ENCODE measurements at regions not wholly inside any gene's neighbourhood (a gene's known extent, or its start where the extent isn't known, plus 50 kb on each side); places are given as distances from the start of the nearest gene placed in this dataset.

DNA sequence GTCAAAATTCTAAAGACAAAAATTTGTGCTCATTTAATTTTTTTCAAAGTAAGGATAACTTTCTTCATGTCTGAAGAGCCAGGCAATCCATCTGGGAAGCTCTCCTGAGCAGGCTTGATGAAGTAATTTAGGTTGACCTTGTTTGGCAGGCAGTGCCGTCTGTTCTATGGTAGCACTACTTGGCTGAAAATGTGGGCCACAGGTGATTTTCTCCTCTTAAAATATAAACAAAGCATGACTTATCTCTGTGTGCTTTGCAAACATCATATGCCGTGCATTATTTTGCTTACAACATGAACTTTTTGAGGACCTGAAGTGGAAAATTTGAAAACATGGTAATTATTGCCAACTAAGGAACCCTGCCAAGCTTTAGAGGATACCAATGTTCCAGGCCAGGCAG lies 143.2 kb downstream of the RAP2B start:
- H4K12ac ChIP-seq (ENCODE audit: low read depth, low read length), result no peak overlapping the region
- WGBS (ENCODE audit: extremely low coverage, insufficient coverage, insufficient read length), result no CpG with 5 or more reads among the region's 2 CpGs
- H3K4me3 ChIP-seq (ENCODE audit: low read depth, low read length), result no peak overlapping the region
- H3K18ac ChIP-seq (ENCODE audit: low read length), result no peak overlapping the region
- H2BK120ac ChIP-seq (ENCODE audit: insufficient read depth, low read length, poor library complexity), result no peak overlapping the region
- H4K91ac ChIP-seq (ENCODE audit: low read depth, low read length), result no peak overlapping the region
- no peak overlapping the region for H3K9ac ChIP-seq (ENCODE audit: low read length)
- DNase-seq, result no peak
- no peaks in the 10 kb centered on the region for H3K36me3 ChIP-seq (ENCODE audit: control insufficient read depth in 1 of 2, insufficient read depth in 2 of 2, low read length in 2 of 2)
- no peak overlapping the region for H3K14ac ChIP-seq (ENCODE audit: low read length)
- H2AFZ ChIP-seq (ENCODE audit: insufficient read depth, low read length, poor library complexity), result no peak overlapping the region
- H3K4me1 ChIP-seq (ENCODE audit: control insufficient read depth in 1 of 2, insufficient read depth in 2 of 2, low read length in 2 of 2), result no peaks in the 10 kb centered on the region
- H3K79me2 ChIP-seq (ENCODE audit: control insufficient read depth, insufficient read depth, low read length, poor library complexity), result no peaks in the 10 kb centered on the region
- H3K23ac ChIP-seq (ENCODE audit: low read length), result no peak overlapping the region
- H3K4me2 ChIP-seq (ENCODE audit: low read length), result no peak overlapping the region
- H2BK5ac ChIP-seq (ENCODE audit: low read depth, low read length, poor library complexity), result no peak overlapping the region
- no peak overlapping the region for H2BK12ac ChIP-seq (ENCODE audit: low read length)
- H3K4ac ChIP-seq (ENCODE audit: low read depth, low read length), result no peak overlapping the region
- no peaks in the 10 kb centered on the region for H3K27me3 ChIP-seq (ENCODE audit: insufficient read depth, low read length)
- H4K8ac ChIP-seq (ENCODE audit: low read depth, low read length), result no peak overlapping the region
- no peak overlapping the region for H2AK5ac ChIP-seq (ENCODE audit: low read length)
- H3K27ac ChIP-seq (ENCODE audit: low read depth, low read length), result no peak overlapping the region
- no peaks in the 10 kb centered on the region for H3K9me3 ChIP-seq (ENCODE audit: insufficient read depth, low read depth, low read length)
- H3K79me1 ChIP-seq (ENCODE audit: low read length), result no peaks in the 10 kb centered on the region

DNA sequence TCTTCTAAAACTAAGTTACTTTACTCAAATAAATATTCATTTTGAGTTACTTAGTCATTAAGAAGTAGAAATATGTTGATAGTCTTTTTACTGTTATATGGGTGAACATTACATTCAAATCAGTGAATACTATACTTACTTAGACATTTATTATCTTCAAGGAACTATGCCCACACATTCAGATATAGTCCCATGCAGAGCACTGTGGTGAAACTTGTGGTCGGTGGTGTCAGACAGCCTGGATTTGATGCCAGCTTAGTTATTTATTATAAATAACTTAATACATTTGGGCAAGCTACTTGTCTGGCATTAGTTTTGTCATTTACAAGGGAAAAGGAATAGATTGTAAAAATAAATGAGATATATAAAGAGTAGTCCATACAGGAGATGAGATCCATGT lies 149.5 kb downstream of the RAP2B start:
- Histone ChIP-seq H3K9me3 (ENCODE audit: insufficient read depth, low read depth, low read length) (no peaks in the 10 kb centered on the region), H3K18ac (ENCODE audit: low read length) (no peak overlapping the region), H2BK120ac (ENCODE audit: insufficient read depth, low read length, poor library complexity) (no peak overlapping the region), H3K9ac (ENCODE audit: low read length) (no peak overlapping the region), H2AK5ac (ENCODE audit: low read length) (no peak overlapping the region), H4K91ac (ENCODE audit: low read depth, low read length) (no peak overlapping the region), H2BK12ac (ENCODE audit: low read length) (no peak overlapping the region), H2AFZ (ENCODE audit: insufficient read depth, low read length, poor library complexity) (no peak overlapping the region), H3K79me2 (ENCODE audit: control insufficient read depth, insufficient read depth, low read length, poor library complexity) (no peaks in the 10 kb centered on the region), H3K4me1 (ENCODE audit: control insufficient read depth in 1 of 2, insufficient read depth in 2 of 2, low read length in 2 of 2) (no peaks in the 10 kb centered on the region), H3K23ac (ENCODE audit: low read length) (no peak overlapping the region), H3K4me3 (ENCODE audit: low read depth, low read length) (no peak overlapping the region), H4K8ac (ENCODE audit: low read depth, low read length) (no peak overlapping the region), H3K36me3 (ENCODE audit: control insufficient read depth in 1 of 2, insufficient read depth in 2 of 2, low read length in 2 of 2) (no peaks in the 10 kb centered on the region), H3K4ac (ENCODE audit: low read depth, low read length) (no peak overlapping the region), H3K79me1 (ENCODE audit: low read length) (no peaks in the 10 kb centered on the region), H3K27ac (ENCODE audit: low read depth, low read length) (no peak overlapping the region), H3K4me2 (ENCODE audit: low read length) (no peak overlapping the region), H2BK5ac (ENCODE audit: low read depth, low read length, poor library complexity) (no peak overlapping the region), H3K14ac (ENCODE audit: low read length) (no peak overlapping the region), H3K27me3 (ENCODE audit: insufficient read depth, low read length) (no peaks in the 10 kb centered on the region), H4K12ac (ENCODE audit: low read depth, low read length) (no peak overlapping the region)
- WGBS (ENCODE audit: extremely low coverage, insufficient coverage, insufficient read length), result no CpG with 5 or more reads among the region's 1 CpG
- DNase-seq, result no peak

DNA sequence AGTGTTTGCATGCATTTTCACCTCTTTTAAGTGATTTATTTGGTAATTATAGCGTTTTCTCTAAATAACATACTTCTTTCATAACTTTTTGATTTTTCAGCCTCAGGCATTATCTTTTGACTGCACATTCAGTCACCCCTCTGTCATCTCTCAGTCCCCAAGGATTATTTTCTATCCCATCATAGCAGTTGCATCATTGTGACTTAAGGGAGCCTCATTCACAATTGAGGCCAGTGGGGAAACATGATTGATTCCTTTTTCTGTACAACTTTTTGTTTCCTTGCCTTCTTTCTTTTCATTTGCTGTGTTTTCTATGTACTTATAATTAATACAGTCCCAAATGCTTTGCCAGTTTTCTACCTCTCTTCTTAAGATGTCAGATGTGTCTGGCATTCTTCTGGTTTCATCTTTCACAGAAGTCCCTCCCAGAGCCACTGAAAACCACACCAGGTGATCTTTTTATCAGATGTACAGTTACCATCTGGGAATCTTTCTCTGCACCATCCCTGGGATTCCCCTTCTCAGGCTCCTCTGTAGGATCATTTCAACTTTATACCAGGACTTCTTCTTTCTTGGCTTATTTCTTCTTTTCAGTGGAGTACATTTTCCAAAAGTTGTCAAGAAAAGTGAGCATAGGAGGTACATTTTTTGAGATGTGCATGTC lies 151.4 kb downstream of the RAP2B start:
- Histone ChIP-seq H3K4me2 (ENCODE audit: low read length) (no peak overlapping the region), H3K79me1 (ENCODE audit: low read length) (no peaks in the 10 kb centered on the region)

DNA sequence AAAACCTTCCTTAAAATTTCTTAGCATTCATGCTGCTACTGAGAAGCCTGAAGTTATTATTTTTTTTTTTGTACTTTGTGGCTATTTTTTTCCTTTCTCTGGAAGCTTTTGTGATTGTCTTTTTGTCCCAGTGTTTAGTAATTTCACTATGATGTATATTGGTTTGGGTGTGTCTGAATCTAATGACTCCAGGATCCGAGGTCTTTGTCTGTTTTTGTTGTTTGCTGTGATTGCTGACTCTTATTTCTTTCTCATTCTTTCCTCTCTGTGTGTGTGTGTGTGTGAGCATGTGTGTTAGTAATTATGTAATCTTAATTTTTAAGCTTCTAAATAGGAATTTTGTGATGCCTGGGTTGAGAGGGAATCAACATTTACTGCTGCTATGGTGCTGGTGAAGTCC lies 152.0 kb downstream of the RAP2B start:
- DNase-seq, result no peak
- no peak overlapping the region for H3K18ac ChIP-seq (ENCODE audit: low read length)
- H3K27ac ChIP-seq (ENCODE audit: low read depth, low read length), result peak overlapping the region; percentile 20
- no peak overlapping the region for H3K23ac ChIP-seq (ENCODE audit: low read length)
- H2AFZ ChIP-seq (ENCODE audit: insufficient read depth, low read length, poor library complexity), result no peak overlapping the region
- H3K9me3 ChIP-seq (ENCODE audit: insufficient read depth, low read depth, low read length), result no peaks in the 10 kb centered on the region
- no peak overlapping the region for H3K4ac ChIP-seq (ENCODE audit: low read depth, low read length)
- no peak overlapping the region for H3K9ac ChIP-seq (ENCODE audit: low read length)
- H3K79me2 ChIP-seq (ENCODE audit: control insufficient read depth, insufficient read depth, low read length, poor library complexity), result no peaks in the 10 kb centered on the region
- no peak overlapping the region for H2BK5ac ChIP-seq (ENCODE audit: low read depth, low read length, poor library complexity)
- no peak overlapping the region for H3K14ac ChIP-seq (ENCODE audit: low read length)
- no peaks in the 10 kb centered on the region for H3K36me3 ChIP-seq (ENCODE audit: control insufficient read depth in 1 of 2, insufficient read depth in 2 of 2, low read length in 2 of 2)
- H3K4me3 ChIP-seq (ENCODE audit: low read depth, low read length), result no peak overlapping the region
- no peak overlapping the region for H4K91ac ChIP-seq (ENCODE audit: low read depth, low read length)
- no peak overlapping the region for H4K12ac ChIP-seq (ENCODE audit: low read depth, low read length)
- H3K4me2 ChIP-seq (ENCODE audit: low read length), result no peak overlapping the region
- no peaks in the 10 kb centered on the region for H3K4me1 ChIP-seq (ENCODE audit: control insufficient read depth in 1 of 2, insufficient read depth in 2 of 2, low read length in 2 of 2)
- no peak overlapping the region for H2BK12ac ChIP-seq (ENCODE audit: low read length)
- no peaks in the 10 kb centered on the region for H3K79me1 ChIP-seq (ENCODE audit: low read length)
- no peaks in the 10 kb centered on the region for H3K27me3 ChIP-seq (ENCODE audit: insufficient read depth, low read length)
- no CpG with 5 or more reads among the region's 1 CpG for WGBS (ENCODE audit: extremely low coverage, insufficient coverage, insufficient read length)
- no peak overlapping the region for H2AK5ac ChIP-seq (ENCODE audit: low read length)
- H4K8ac ChIP-seq (ENCODE audit: low read depth, low read length), result no peak overlapping the region
- H2BK120ac ChIP-seq (ENCODE audit: insufficient read depth, low read length, poor library complexity), result no peak overlapping the region

More for the DNA sequence above, 151.4 kb downstream of the RAP2B start:
- no peak overlapping the region for H3K18ac ChIP-seq (ENCODE audit: low read length)
- no peak overlapping the region for H3K14ac ChIP-seq (ENCODE audit: low read length)
- H3K36me3 ChIP-seq (ENCODE audit: control insufficient read depth in 1 of 2, insufficient read depth in 2 of 2, low read length in 2 of 2), result no peaks in the 10 kb centered on the region
- H3K4me3 ChIP-seq (ENCODE audit: low read depth, low read length), result no peak overlapping the region
- no peaks in the 10 kb centered on the region for H3K9me3 ChIP-seq (ENCODE audit: insufficient read depth, low read depth, low read length)
- no peak overlapping the region for H4K91ac ChIP-seq (ENCODE audit: low read depth, low read length)
- H4K12ac ChIP-seq (ENCODE audit: low read depth, low read length), result no peak overlapping the region
- no peaks in the 10 kb centered on the region for H3K4me1 ChIP-seq (ENCODE audit: control insufficient read depth in 1 of 2, insufficient read depth in 2 of 2, low read length in 2 of 2)
- H3K23ac ChIP-seq (ENCODE audit: low read length), result no peak overlapping the region
- peak in 1 of 2 donors; percentile 16 for DNase-seq
- H3K27me3 ChIP-seq (ENCODE audit: insufficient read depth, low read length), result no peaks in the 10 kb centered on the region
- peak overlapping the region; percentile 20 for H3K27ac ChIP-seq (ENCODE audit: low read depth, low read length)
- no peak overlapping the region for H4K8ac ChIP-seq (ENCODE audit: low read depth, low read length)
- H2AFZ ChIP-seq (ENCODE audit: insufficient read depth, low read length, poor library complexity), result no peak overlapping the region
- H2BK12ac ChIP-seq (ENCODE audit: low read length), result no peak overlapping the region
- no peaks in the 10 kb centered on the region for H3K79me2 ChIP-seq (ENCODE audit: control insufficient read depth, insufficient read depth, low read length, poor library complexity)
- H2AK5ac ChIP-seq (ENCODE audit: low read length), result no peak overlapping the region
- H3K9ac ChIP-seq (ENCODE audit: low read length), result no peak overlapping the region
- no peak overlapping the region for H2BK120ac ChIP-seq (ENCODE audit: insufficient read depth, low read length, poor library complexity)
- WGBS (ENCODE audit: extremely low coverage, insufficient coverage, insufficient read length), result no CpG with 5 or more reads among the region's 1 CpG
- no peak overlapping the region for H2BK5ac ChIP-seq (ENCODE audit: low read depth, low read length, poor library complexity)
- no peak overlapping the region for H3K4ac ChIP-seq (ENCODE audit: low read depth, low read length)

All from trophoblast cell (in vitro differentiated cells and primary cell).